NCI-H69 (cell line): ENCODE measurements at regions not wholly inside any gene's neighbourhood (a gene's known extent, or its start where the extent isn't known, plus 50 kb on each side); places are given as distances from the start of the nearest gene placed in this dataset.

ENCODE experiments used
- DNase-seq: peaks from one replicate; lab custom pipeline; 2025; lab: John Stamatoyannopoulos, UW

DNA sequence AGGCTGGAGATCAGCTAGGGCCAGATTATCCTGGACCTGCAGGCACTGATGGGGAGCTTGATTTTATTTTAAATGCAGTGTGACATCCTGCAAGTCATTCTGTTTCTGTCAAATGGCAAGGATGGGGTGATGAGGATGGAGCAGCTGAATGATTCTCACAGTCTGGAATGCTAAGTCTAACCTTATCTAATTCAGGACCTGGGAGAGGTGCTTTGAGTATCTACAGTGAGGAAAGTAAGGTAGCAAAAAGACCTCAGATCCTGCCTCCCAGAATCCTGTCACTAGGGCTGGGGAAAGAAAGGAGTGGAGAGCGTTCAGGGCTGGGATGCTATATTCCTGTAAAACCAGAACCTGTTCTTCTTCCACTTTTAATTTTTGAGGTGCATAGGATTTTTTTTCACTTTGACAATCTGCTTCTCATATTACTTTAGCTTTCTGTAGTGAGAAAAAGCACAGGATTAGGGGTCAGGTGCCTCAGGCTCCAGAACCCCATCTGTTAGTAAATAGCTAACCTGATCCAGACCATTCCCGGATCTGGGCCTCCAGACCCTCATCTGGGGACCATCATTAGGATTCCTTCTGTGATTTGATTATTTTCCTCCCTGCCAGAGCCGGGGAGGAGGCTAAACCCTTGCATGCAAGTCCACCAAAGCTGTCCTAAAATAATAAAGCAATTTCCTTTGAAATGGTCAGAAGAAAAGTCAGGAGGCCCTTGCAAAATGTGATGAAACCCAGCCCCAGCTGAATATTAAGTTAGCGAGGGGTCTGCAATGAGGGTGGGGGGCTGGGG lies 54.7 kb downstream of the ASCL1 start:
- DNase-seq = peak; percentile 23

- DNase-seq = peak; percentile 41
Measured at GRCh38 chr12:103012884-103013283, 55.4 kb downstream of the ASCL1 start.

DNA sequence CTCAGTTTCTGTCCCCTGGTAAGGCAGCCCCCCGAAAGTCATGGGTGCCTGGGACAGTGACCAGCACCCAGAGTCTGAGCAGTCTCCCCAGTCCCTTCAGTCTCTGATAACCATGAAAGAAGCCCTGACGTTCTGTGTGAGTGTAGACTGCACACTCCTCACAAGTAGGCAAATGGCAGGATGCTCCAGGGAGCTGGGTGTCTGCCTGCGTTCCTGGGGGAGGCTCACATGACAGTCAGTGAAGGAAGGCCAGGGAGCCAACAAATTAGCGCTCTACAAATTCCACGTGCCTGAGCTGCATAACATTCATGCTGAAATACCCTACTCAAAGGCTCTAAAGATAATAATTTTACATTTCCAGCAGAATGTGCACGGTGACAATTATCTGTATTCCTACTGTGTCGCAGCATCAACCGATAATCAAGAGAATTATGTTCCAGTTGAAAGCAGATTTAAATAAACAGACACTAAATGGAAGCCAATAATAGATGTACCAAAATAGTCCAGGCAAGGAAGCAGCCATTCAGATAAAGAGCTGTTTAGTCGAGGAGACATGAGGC lies 56.3 kb downstream of the ASCL1 start:
- peak; percentile 78 for DNase-seq

DNA sequence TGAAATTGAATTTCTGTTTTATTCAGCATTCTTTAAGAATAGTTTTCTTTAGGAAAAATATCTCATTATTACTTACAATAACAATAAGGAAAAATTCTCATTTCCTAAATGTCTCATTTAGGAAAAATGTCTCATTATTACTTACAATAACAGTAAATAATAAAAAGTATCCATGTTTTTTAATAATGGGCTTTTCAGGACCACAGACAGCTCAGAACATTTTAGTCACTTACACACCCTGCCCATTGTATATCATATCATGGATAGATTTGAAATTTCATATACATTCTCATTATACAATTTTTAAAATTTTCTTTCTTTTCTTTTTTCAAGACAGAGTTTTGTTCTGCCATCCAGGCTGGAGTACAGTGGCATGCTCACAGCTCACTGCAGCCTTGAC lies 58.9 kb downstream of the ASCL1 start:
- no peak for DNase-seq

DNA sequence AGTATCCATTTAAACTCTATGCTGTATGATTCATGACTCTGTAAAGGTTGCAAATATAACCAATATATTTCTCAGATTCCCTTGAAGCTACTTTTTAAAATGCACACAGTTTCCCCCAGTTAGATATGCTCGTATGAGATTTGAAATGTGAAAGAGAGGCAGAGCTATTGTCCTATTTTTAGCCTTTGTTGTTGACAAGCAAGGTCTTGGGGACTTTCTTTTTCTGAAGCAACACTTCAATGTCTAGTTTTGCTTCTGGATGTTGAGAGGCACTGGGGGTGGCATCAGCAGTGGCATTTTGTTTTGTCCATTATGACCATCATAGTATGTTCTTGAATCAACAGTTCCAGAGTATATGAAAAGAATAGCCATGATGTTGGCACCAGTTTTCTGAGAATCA lies 63.4 kb downstream of the ASCL1 start:
- no peak for DNase-seq

- DNase-seq = no peak
Measured at GRCh38 chr12:103021538-103022218, 64.2 kb downstream of the ASCL1 start.

- no peak for DNase-seq
Measured at GRCh38 chr12:103024650-103025049, 67.2 kb downstream of the ASCL1 start.

GRCh38 chr12:103026643-103027042 lies 69.2 kb downstream of the ASCL1 start:
- DNase-seq = peak; percentile 94

DNA sequence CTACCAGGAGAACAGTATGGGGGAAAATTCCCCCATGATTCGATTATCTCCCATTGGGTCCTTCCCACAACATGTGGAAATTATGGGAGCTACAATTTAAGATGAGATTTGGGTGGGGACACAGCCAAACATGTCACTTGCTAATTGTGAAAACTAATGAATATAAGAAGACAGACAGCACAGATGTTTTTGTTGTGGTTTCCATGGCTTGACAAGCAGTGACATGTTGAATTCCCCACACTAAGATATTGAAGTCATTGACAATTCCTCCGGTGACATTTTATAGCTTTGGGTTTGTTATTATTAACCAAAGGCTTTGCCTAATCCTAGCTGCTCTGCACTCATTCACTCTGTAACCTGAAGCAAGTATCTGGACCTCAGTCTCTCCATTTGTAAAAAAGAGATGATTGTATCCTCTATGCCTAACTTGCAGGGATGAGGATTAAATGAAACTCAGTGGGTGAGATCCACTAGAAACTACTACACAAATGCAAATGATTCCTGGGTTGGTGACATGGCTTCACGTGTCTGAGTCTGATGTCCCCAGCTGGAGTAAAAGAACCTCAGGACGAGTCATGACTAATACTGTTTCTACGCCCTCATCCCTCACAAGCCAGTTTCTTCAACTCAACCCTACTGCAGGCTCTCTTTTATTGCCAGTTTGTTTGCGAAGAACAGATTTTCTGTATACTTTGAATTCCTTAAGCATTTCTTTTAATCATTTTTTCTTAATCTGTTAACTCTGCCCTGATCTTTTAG lies 71.6 kb downstream of the ASCL1 start:
- DNase-seq = no peak

DNA sequence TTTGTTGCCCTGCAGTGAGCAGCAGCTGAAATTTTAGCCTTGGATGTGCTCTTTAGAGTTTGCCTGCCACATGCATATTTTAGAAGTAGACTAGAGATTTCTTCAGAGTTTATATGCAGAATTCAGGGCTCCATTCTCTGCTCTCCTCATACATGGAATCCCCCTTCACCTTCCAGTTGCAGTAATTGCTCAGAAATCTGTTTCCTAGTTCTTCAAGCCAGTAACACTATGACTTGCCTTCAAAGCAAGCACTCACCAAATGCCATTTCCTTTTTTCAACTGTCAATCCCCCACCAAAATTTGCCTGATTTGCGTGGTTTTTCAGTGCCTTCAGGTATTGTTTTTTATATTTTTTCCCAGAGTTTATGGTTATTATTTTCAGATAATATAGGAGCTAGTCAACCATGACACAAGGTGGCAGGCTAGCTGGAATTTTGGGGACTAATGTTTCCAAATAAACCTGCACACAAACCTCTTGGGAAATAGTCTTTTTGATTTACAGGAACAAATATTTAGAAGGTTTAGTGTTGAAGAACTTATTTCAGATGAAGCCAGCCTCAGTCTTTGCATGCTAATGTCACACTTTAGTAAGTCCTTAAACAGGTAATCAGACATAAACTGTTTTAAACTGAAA lies 79.2 kb downstream of the ASCL1 start:
- no peak for DNase-seq

DNA sequence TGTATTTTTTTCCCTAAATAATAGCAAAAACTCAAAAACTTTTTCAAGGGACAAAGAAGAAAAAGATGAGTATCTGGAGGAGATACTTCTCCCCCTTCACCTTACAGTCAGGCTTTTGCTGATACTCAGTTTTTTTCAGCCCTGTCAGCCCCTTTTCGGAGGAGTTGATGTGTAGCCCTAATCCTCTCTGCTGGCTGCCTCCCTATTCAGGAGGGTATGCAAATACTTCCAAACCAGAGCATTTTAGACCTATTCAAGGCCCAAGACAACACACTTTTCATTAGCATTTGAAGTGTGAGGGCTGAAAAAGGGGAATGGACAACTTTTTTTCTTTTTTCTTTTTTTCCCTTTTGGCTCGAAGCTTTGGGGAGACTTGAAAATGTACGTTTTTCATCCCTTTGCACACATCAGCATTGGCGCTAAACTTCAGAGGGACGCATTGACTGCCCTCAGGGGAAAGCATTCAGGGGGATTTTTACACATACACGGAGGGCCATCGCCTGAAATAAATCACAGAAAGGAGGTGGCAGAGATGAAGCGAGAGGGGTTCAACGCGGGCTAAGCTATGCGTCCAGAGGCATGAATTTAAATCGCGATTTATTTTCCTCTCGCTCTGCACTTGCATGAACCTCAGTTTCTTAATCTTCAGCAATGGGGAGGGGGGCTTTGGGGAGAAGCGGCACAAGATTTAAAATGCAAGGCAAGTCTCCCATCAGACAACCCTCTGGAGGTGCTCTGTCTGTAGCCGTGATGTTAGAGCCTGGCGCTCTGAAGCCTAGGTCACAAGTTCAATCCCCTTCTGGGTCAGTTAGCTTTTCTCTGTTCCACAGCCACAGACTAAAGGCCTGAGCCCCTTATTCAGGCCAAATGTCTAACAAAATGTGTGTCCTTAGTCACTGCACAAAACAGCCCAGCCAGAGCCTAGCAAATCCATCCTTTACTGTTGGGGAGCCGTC lies 86.3 kb downstream of the ASCL1 start:
- DNase-seq = no peak

DNA sequence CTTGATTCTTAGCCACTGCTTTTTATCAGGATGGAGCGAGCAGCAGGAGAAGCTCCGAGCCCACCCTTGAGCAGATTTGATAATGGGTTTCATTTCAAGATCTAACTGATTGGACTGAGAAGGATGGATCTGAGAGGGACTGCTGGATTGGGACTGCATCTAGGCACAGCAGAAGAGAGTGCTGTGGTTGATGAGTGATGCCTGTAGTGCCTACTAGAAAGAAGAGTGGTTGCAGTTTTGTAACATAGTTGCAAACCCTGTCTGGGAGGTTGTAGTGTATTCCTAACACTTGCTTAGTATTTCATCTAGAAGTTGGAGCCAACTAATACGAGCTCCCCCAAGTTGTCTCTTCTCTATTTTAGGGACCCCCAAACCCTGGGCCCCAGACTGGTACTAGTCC lies 88.7 kb downstream of the ASCL1 start:
- DNase-seq = no peak

- no peak for DNase-seq
Measured at GRCh38 chr12:103050273-103050672, 92.8 kb downstream of the ASCL1 start.

- DNase-seq = no peak
Measured at GRCh38 chr12:103053089-103053488, 95.6 kb downstream of the ASCL1 start.

DNA sequence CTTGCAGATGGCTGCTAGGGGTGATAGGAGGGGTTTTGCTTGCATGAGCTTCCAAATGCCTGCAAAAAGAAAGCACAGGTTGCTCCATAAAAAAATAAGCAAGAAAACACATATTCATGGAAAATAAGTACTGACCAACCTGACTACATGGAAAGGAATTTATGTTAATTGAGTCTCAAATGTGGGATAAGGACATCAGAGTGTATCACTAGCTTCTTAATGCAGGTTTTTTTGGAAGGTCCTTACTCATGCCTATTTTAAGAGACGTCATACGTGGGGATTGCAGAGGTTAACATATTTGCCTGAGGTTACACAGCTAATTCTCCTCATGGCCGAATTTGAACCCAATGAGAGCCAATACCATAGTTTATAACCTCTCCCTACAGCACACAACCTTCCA lies 116.2 kb downstream of the ASCL1 start:
- no peak for DNase-seq

- DNase-seq = no peak
Measured at GRCh38 chr12:103075848-103076247, 118.4 kb downstream of the ASCL1 start.

- DNase-seq = peak; percentile 19
Measured at GRCh38 chr12:103077108-103077773, 119.8 kb downstream of the ASCL1 start.

- DNase-seq = peak; percentile 10
Measured at GRCh38 chr12:103085541-103085940, 128.1 kb downstream of the ASCL1 start.

DNA sequence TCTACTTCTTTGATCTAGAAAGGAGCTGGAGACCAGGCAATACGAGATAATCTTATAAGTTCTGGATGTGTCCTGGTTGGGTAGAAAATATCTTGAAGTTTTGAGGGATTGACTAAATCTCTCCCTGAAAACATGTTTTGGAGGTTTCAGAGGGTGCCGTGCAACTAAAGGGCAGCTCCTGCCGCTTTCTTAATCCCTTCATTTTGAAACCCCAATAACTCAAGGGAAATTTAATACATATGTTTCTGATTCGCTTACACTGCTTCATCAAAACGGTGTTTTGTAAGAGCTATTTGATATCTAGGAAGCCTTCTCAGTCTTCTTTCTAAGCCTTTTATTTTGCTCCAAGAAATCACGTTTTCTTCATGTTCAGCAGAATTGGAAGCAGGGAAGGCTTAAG lies 129.0 kb downstream of the ASCL1 start:
- no peak for DNase-seq

- DNase-seq = no peak
Measured at GRCh38 chr12:103093499-103094106, 136.1 kb downstream of the ASCL1 start.
